ENCODE measurements at regions not wholly inside any gene's neighbourhood (a gene's known extent, or its start where the extent isn't known, plus 50 kb on each side); places are given as distances from the start of the nearest gene placed in this dataset.

DNA sequence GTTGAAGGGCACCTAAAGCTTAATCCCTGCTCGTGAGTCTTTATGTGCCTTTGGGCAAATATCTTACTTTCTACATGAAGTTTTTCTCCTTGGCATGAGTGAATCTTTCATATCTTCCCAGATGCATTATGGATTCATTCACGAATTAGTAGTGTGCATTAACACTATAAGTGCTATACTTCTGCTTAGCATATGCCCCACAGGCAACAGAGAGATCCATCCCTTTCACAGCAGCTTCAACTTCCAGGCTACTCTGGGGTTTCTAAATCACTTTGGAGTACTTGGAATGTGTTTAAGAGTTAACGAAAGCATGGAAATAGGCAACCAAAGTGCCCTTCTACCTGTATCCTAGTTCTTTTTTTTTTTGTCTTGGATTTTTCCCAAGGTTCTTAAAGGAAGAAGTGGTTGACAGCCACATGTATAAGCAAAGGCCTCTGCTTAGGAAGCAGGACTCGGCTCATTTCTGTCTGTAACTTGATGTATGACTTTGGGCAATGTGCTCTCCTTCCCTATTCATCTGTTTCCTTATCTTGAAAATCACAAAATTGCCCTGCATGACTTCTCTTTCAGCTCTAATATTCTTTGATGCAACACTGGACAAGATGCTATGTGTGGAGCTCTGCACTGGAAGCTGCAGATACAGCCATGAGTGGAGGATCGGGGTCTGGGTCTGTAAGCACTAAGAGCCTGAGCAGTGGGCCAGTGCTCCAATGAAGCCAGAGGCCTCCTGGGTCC, 54.5 kb upstream of the ME3 start:
- TF ChIP-seq, protein P1, sequence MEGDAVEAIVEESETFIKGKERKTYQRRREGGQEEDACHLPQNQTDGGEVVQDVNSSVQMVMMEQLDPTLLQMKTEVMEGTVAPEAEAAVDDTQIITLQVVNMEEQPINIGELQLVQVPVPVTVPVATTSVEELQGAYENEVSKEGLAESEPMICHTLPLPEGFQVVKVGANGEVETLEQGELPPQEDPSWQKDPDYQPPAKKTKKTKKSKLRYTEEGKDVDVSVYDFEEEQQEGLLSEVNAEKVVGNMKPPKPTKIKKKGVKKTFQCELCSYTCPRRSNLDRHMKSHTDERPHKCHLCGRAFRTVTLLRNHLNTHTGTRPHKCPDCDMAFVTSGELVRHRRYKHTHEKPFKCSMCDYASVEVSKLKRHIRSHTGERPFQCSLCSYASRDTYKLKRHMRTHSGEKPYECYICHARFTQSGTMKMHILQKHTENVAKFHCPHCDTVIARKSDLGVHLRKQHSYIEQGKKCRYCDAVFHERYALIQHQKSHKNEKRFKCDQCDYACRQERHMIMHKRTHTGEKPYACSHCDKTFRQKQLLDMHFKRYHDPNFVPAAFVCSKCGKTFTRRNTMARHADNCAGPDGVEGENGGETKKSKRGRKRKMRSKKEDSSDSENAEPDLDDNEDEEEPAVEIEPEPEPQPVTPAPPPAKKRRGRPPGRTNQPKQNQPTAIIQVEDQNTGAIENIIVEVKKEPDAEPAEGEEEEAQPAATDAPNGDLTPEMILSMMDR (conservative IDR thresholded peaks at IDR 0.05; ENCODE audit: low read depth in 2 of 2): no peak
- TF ChIP-seq CREB1 (CRISPR knock-in tag; IDR thresholded peaks at IDR 0.05; ENCODE audit: low read depth) (no peak), POLR2AphosphoS5 (IDR thresholded peaks at IDR 0.05; ENCODE audit: low read depth) (no peak), EZH2phosphoT487 (IDR thresholded peaks at IDR 0.05; ENCODE audit: unreplicated experiment) (no peak), EZH2 (IDR thresholded peaks at IDR 0.05; ENCODE audit: low read depth, unreplicated experiment) (no peak)

All from GM23338 (cell line).